NOMO-1 treated with dmso at 0.1 percent for 144 hours (cell line): ENCODE measurements at regions not wholly inside any gene's neighbourhood (a gene's known extent, or its start where the extent isn't known, plus 50 kb on each side); places are given as distances from the start of the nearest gene placed in this dataset.
"Not testable (repeated sequence)": the region's sequence is repeated elsewhere in the genome, so short reads cannot be mapped to it uniquely, and the experiment has no call there.

Experiments used
- DNase-seq: peaks from one replicate; lab custom pipeline; 2025; ENCODE audit not compliant: unreplicated experiment; lab: John Stamatoyannopoulos, UW

- DNase-seq: no peak
These were observed 441.8 kb upstream of the CXADR start for GRCh38 chr21:17071093-17071492.

GRCh38 chr21:17081193-17081592, 431.6 kb upstream of the CXADR start:
- DNase-seq: no peak

DNA sequence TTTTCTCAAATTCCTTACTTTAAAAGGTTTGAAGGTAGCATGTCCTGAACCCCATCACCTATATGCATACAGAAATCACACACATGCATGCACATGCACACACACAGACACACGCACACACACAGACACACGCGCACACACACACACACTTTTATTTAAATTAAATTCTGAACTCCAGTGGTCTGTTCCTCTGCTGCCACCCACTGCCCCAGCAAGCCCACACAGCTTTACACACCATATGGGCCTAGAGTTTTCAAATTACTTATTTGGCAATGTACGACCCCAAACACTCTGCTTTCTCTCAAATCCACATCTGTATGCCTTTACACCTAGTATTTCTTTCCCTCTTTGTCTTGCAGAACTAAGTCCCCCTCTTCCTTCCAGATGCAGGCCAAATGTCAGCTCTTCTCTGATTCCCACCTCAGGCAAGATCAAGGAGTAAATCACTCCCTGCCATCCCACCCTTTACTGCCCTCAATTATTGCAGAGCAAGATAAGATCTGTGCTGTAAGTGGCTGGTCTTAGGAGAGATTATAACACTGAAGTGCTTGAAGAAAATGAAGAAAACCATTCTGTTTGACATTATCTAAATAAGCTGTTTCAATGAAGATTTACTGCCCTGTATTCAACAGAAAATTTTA, 429.9 kb upstream of the CXADR start:
- no peak for DNase-seq

DNA sequence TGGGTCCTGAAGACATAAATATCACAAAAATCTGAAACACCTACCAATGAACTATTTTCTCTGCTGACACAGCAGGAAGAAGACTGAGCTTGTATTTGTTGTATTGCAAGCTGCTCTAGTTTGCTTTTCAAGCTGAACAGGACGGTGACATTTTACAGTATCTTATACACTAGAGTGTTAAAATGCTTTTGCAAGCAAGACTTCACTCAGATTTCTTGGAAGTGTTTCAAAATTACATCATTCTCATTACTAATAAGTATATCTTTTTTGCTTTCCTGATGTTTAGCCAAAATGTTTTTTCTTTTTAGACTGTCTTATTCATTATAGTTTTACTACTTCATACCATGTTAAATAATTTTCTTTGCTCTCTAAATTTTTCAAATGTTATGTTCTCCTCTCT, 427.1 kb upstream of the CXADR start:
- no peak for DNase-seq

DNA sequence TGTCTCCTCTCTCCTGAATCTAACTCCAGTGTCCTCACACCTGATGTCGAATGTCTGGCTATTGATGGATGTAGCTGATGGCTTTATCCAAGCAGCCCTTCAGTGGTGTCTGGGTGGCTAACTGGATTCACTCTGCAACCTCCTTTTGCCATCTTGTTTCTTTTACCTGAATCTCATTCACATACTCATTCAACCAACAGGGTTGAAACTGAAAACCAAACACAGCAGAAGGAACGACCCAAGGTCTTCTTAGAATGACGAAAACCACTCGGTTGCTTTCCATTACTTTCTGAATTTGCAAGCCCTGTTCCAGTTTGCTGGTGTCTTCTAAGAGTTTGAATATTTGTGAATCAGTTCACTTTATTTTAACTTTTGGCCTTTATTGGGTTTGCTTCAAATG, 424.3 kb upstream of the CXADR start:
- DNase-seq: no peak

GRCh38 chr21:17089091-17089491, 423.8 kb upstream of the CXADR start:
- no peak for DNase-seq

GRCh38 chr21:17101696-17102095, 411.1 kb upstream of the CXADR start:
- no peak for DNase-seq

DNA sequence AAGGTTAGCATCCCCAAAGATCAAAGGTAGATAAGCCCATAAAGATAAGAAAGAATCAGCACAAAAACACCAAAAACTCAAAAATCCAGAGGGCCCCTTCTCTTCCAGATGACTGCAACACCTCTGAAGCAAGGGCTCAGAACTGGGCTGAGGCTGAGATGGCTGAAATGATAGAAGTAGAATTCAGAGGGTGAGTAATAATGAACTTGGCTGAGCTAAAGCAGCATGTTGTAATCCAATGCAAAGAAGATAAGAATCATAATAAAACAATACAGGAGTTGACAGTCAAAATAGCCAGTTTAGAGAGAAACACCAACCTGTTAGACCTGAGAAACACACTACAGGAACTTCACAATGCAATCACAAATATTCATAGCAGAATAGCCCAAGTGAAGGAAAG, 406.9 kb upstream of the CXADR start:
- no peak for DNase-seq

DNA sequence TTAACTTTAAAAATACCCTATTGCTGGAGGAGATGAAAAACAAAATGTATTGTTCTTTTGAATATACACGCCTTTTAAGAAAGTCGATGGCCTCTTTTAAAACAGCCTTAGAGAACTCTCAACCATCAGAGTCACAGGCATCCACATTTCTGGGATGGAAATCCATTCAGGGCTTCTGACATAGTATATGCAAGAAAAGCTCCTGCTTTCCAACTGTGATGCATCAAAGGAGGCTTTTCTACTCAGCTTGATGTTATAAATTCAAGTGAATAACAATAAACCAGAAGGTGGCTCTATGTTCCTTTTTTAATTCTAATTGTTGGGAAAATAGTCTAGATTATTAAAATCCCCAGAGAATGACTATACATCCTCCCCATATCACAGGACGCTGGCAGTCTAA, 398.8 kb upstream of the CXADR start:
- no peak for DNase-seq

GRCh38 chr21:17118638-17119384, 394.0 kb upstream of the CXADR start:
- DNase-seq: no peak

- DNase-seq: no peak
These were observed 393.2 kb upstream of the CXADR start for GRCh38 chr21:17119466-17120297.

DNA sequence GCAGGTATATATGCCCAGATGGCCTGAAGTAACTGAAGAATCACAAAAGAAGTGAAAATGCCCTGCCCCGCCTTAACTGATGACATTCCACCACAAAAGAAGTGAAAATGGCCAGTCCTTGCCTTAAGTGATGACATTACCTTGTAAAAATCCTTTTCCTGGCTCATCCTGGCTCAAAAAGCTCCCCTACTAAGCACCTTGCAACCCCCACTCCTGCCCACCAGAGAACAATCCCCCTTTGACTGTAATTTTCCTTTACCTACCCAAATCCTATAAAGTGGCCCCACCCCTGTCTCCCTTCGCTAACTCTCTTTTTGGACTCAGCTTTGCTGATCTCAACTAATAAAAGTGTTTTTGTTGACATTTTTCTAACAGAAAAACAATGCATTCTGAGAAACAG, 385.4 kb upstream of the CXADR start:
- DNase-seq: not testable (repeated sequence)

DNA sequence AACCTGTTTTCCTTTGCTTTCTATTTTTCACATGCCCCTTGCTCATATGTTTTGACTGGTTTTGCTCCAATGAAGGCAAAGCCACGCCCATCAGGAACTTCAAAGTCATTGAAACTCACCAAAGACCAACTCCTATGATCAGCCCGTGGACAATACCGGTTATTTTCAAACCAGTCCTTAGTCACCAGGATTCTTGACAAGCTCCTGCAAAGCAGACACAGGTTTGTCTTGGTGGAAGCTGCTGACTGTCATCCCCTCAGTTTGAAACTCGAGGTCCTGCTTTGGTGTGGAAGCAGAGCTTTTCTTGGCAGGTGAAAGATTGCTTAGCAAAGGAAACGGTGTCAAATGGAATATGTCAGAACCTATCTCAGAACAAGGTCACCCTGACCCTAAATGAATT, 384.7 kb upstream of the CXADR start:
- no peak for DNase-seq

GRCh38 chr21:17139159-17139558, 373.7 kb upstream of the CXADR start:
- DNase-seq: not testable (repeated sequence)

DNA sequence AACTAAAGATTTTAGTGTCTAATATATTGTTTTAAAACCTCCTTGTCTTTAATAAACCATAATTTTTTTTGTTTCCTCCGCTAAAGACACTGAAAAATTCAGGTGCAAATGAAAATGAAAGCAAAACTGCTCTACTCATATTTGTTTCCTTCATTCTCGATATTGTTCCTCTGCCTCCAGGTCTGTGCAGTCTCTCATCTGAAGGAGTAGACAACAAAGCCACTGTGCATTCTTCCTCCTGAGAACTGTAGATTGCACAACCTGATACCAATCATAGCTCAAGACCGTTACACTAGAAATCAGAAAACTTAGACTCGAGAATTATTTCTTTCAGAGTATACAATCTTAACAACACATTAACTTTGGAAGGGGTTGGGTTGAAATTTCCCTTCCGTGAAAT, 373.1 kb upstream of the CXADR start:
- no peak for DNase-seq

DNA sequence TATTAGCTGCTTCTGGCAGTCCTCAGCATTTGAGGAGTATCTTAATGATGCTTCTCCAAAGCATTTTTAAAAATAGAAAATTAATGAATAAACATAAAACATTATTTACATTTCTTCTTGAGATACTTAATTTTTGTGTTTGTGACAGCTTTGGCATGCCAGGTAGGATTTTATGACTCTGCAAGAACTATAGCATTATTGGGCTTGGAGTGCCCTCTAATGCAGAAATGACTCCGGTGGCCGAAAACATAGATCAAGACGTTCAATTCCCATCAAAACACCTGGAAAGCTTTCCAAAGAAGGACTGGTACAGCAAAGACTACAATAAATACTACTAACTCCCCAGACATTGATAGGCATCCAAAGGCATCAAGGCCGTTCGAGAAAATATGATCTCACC, 366.4 kb upstream of the CXADR start:
- DNase-seq: no peak

DNA sequence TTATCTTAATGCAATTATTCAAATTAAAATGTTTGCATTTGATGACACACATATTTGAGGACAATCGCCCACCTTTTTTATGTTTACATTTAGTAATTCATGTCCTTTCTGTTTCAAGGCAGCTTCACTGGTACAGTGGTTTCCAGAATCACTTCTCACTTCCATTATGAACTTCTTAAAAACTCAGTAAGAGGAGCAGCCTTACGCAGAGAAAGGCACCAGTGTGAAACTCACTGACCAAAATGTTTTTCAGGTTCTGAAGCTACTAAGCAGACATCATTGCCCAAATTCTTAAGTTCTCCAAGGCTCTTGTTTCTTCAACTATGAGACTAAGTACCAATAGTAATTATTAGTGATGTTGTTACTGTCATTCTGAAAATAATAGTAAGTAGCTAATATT, 353.1 kb upstream of the CXADR start:
- no peak for DNase-seq

DNA sequence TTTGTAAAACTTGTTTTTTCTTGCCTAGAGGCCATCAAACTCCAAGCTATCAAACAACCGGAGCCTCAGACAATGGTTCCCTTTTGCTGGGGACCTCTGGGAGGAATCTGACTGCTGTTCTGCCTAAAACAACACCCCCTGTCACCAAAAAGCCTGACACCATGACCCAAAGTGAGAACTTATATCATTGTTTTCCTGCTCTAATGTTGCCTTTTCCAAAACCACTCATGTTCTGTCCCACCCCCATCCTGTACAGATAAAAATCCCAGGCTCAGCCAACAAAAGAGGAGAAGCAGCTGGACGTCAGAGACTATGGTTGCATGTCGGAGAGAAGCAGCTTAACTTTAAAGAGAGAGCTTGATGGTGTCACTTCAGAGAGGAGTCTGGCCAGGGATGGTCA, 327.2 kb upstream of the CXADR start:
- DNase-seq: no peak

DNA sequence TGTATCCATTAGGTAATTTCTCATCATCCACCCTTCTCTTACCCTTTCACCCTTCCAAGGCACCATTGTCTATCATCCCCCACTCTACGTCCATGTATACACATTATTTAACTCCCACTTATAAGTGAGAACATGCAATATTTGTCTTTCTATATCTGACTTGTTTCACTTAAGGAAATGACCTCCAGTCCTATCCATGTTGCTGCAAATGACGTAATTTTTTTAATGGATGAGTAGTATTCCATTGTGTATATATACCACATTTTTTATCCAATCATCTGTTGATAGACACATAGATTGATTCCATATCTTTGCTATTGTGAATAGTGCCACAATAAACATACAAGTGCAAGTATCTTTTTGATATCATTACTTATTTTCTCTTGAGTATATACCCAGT, 322.9 kb upstream of the CXADR start:
- no peak for DNase-seq

- no peak for DNase-seq
These were observed 321.4 kb upstream of the CXADR start for GRCh38 chr21:17191346-17191993.

GRCh38 chr21:17195351-17195750, 317.5 kb upstream of the CXADR start:
- DNase-seq: no peak

- DNase-seq: no peak
These were observed 316.9 kb upstream of the CXADR start for GRCh38 chr21:17195976-17196375.
